HG03457 (cell line): ENCODE measurements at regions not wholly inside any gene's neighbourhood (a gene's known extent, or its start where the extent isn't known, plus 50 kb on each side); places are given as distances from the start of the nearest gene placed in this dataset.
"Not testable (repeated sequence)": the region's sequence is repeated elsewhere in the genome, so short reads cannot be mapped to it uniquely, and the experiment has no call there.

Experiments used
- ATAC-seq: cut with Tn5 transposase; IDR thresholded peaks from one replicate; pipeline ENCODE4 v1.9.1; 2021; ENCODE audit warnings: moderate number of reproducible peaks; ENCODE audit not compliant: unreplicated experiment

GRCh38 chr9:96157675-96158074 lies 144.3 kb downstream of the HSD17B3 start:
- no peak for ATAC-seq

GRCh38 chr9:96156171-96156974 lies 145.6 kb downstream of the HSD17B3 start:
- ATAC-seq, result no peak

DNA sequence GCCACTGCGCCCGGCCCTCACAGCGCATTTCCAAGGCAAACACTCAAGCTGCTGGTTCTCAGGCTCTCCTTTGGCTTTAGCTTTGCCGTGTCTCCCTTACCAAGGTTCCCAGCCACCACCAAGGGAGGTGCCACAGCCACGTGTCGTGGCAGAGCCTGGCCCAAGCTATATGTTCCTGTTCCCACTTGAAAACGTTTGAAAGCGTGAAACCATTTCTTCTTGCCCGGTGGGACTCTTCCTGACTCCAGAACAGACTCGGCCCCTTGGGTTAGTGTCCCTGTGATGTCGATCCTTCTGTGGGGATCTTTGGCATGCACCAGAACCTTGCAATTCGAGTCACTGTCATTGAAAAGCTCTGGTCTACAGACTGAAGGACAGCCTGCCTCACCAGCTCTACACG lies 147.9 kb downstream of the HSD17B3 start:
- ATAC-seq, result no peak

GRCh38 chr9:96152550-96152949 lies 149.4 kb downstream of the HSD17B3 start:
- ATAC-seq, result no peak

- ATAC-seq, result peak; percentile 90
These were observed 151.4 kb downstream of the HSD17B3 start for GRCh38 chr9:96150324-96151227.

DNA sequence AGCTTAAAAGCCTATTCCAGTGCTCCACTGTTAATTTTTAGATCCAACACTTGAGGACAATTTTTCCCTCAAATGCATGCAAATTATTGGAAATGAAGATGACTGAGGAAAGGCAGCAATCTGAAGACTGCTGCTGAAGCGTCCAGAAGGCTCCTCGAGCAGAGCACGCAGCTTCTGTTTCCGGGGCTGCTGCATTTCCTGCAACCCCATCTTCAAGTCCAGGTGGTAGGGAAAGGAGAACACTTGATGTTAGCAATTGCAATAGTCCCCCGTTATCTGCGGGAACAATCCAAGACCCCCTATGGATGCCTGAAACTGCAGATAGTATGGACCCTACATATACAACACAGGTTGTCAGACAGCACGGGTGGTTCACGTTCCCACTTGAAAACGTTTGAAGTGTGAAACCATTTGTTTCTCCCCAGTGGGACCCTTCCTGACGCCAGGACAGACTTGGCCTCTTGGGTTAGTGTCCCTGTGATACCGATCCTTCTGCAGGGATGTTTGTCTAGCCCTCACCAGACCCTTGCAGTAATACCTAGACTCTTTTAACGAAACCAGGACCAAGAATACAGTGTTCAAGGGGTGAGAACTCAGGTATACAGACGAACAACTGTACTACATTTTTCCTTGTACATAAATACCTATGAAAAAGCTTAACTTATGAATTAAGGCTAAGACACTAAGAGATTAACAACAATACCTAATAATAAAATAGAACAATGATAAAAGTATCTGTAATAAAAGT lies 152.3 kb downstream of the HSD17B3 start:
- ATAC-seq, result peak; percentile 11

DNA sequence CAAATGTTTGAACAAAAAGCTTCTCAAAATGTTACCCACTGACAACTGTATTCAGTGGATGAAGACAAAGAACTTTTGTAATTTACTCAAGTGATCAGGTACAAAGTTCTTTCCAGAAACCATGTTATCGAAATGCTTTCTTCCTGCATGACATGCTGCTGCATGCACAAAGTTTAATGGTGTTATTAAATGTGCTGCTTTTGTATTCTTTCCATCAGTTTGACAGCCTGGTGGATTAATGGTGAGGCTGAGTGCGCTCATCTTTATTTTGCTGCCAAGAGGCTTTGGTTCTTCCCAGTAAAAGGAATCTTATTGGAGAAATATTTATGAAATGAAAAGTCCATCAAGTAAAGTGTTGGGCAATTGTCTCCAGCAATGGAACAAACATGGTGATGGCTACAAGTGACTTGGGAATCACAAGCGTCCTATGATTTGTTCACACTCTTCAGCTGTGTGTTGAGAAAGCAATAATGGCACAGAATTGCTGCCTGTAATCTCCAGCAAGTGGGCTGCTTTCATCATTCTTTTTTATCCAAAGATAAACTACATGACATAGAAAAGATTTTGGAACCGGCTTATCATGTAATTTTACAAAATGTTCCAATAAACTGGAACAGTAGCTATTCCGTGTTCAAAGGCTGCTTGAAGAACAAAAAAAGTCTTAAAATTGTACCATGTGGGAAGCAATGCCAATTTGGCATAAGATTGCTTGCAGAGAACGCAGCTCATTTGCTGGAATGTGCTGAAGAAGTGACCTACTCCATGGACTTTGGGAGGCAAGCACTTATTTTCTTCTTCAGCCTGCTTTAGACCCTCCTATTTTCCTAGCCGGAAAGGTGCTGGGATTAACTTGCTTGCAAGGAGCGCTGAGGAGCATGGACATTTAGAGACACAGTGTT lies 153.1 kb downstream of the HSD17B3 start:
- ATAC-seq, result no peak

DNA sequence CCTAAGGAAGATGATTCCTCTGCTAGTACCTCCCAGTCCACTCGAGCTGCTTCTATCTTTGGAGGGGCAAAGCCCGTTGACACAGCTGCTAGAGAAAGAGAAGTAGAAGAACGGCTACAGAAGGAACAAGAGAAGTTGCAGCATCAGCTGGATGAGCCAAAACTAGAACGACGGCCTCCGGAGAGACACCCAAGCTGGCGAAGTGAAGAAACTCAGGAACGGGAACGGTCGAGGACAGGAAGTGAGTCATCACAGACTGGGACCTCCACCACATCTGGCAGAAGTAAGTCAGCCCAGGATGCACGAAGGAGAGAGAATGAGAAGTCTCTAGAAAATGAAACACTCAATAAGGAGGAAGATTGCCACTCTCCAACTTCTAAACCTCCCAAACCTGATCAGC lies 154.9 kb downstream of the HSD17B3 start:
- not testable (repeated sequence) for ATAC-seq

GRCh38 chr9:96141666-96142065 lies 160.3 kb downstream of the HSD17B3 start:
- no peak for ATAC-seq

- no peak for ATAC-seq
These were observed 160.9 kb downstream of the HSD17B3 start for GRCh38 chr9:96141128-96141474.

GRCh38 chr9:96140296-96141127 lies 161.5 kb downstream of the HSD17B3 start:
- ATAC-seq, result no peak

DNA sequence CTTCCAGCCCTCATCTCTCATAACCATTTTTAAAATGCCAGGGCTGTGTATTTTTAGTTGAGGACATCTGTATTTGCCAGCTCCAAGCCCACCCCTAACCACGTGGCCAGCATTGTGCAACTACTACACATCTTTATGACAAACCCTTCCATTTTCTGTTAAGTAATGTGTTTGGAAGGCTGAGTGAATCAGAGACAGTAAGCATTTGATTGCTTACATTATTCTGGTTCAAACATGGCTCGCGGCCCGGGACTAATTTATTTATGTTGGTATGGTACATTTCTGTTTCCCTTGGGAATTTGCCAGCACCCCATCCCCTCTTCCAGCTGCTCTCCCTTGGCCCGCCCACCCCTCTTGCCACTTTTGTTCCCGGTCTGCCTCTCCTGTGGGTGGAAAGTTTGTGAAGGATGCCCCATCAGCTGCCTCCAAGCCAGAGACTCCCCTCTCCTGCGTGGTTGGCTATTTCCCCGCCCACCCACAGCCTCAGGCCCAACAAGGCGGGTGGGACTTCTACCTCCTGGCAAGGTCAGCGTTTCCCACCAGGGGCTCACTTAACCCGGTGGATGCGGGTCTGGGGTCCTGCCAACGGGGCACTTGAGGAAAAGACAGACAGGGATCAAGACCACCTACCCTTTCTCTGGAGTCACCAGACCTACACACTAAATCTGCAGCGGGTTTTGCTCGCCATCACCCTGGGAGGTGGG lies 162.2 kb downstream of the HSD17B3 start:
- ATAC-seq, result no peak

DNA sequence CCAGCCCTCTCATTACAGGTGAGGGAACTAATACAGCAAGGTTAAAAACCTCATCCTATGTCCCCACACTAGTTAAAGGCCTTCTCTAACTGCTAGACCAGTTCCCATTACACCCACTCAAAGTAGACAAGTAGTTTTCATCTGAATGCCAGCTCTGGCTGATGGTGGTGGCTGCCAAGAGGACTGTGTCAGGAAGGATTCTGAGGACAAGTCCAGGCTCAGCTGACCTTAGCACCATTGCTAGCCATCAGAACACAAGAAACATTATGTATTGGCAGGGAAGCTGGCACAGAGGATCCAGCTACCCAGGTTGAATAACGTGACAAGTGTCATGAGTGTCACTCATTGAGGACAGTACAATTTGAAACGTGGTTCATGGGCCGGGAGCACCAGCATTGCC lies 163.4 kb downstream of the HSD17B3 start:
- no peak for ATAC-seq

DNA sequence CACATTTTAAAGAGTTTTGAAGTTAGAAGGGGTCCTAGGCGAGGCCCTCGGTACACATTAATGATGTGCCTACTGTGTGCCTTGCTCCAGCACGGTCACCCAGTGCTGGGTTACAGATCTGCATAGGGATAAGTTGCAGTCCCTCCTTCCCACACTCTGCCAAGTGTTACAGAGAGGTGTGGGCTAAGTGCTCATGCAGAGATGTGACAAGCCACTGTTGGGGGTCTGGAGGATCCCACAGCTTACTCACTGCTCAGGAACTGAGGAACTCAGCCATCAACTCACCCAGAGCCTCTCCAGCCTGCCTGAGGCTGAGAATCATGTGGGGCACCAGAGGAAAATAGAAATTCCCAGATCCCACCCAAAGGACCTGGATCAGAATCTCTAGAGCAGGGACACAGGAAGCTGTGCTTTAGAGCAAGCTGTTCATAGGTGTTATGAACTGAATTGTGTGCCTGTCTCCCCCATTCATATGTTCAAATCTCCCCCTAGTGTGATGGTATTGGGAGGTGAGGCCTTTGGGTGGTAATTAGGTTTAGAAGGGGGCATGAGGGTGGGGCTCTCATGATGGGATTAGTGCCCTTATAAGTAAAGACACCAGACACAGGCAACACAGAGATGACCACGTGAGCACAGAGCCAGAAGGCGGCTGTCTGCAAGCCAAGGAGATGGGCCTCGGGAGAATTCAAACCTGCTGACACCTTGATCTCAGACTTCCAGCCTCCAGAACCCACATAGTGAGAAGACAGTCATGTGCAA lies 164.1 kb downstream of the HSD17B3 start:
- peak; percentile 24 for ATAC-seq

DNA sequence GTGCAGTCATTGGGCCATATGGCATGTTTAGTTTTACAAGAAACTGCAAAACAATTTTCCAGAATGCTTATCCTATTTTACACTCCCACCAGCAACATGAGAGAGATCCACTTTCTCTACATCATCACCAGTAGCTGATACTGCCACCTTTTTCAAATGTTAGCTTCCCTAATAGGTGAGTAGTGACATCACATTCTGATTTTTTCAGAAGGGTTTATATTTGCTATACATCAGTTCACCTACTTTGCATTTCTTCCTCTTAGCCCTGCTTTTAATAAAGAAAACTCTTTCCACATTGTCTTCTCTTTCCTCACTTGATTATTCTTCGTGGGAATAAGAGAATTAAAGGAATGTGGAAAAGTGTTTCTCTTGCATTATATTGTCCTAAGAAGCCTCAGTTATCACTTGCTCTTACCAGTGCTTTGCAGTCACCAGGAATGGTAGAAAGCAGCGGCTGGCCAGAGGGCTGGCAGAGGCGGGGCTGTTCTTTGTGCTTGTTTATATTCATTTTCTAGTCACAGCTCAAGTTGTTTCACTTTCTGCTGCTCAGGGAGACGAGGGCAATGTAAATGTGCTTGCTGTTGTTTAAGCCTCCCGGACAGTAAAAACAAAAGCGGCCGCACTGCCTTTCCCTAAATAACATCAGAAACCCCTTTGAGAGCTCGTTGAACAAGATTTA lies 164.8 kb downstream of the HSD17B3 start:
- peak; percentile 93 for ATAC-seq

GRCh38 chr9:96135753-96136290 lies 166.2 kb downstream of the HSD17B3 start:
- no peak for ATAC-seq

GRCh38 chr9:96135076-96135752 lies 166.8 kb downstream of the HSD17B3 start:
- ATAC-seq, result no peak
